ENCODE measurements at regions not wholly inside any gene's neighbourhood (a gene's known extent, or its start where the extent isn't known, plus 50 kb on each side); places are given as distances from the start of the nearest gene placed in this dataset.

DNA sequence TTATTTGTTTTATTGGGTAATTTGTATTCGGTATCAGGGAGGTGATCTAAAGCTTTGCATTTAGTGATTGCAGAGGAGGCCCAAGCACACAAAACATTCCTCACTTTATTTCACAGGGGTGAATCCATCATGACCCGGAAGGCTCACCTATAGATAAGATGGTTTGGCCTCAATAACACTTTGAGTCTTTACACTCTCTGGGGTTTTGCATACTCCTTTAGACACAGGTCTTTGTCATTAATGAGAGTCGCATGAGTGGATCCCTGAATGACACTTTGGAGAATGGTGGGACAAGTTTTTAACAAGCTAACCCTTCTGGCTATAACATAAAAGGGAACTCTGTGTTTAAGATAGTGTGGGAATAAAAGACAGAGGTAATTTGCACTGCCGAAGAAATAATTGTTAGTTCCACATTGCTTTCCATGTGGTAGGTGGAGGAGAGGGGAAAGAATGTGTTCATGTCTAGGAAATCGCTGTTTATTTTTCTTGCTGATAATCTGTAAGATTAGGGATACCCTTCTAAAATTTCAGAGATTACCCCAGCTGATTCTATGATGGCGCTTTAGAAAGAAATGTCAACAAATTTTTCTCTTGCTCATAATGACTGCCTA is 455.8 kb downstream of the TFEC start:
- no peak overlapping the region for H3K4me3 ChIP-seq (ENCODE audit: low read depth, low read length)
- no peak for DNase-seq

DNA sequence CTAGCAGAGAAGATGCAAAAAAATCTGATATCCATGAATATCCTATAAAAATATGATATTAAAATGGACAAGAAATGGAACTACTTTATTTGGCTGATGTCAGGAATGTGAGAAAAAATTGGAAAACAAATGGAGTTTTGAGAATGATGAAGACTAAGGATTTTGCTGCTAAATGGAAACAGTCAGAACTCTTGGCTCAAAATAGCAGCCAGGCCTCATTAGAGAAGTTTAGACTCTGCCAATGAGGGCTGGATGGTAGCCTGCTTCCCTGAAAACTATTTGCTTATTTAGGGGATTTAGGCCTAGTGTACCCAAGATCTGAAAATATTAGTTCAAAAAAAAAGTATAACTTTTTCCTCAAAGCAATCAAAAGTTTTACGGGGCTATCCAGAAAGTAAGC is 458.5 kb downstream of the TFEC start:
- Histone ChIP-seq H3K27ac (ENCODE audit: low read depth, low read length) (no peak overlapping the region), H4K91ac (ENCODE audit: low read depth, low read length) (no peak overlapping the region), H2BK120ac (ENCODE audit: insufficient read depth, low read length, poor library complexity) (no peak overlapping the region), H3K79me1 (ENCODE audit: low read length) (no peaks in the 10 kb centered on the region), H3K4me1 (ENCODE audit: control insufficient read depth in 1 of 2, insufficient read depth in 2 of 2, low read length in 2 of 2) (no peaks in the 10 kb centered on the region), H3K9ac (ENCODE audit: low read length) (no peak overlapping the region), H3K9me3 (ENCODE audit: insufficient read depth, low read depth, low read length) (no peaks in the 10 kb centered on the region), H3K18ac (ENCODE audit: low read length) (no peak overlapping the region), H3K4me3 (ENCODE audit: low read depth, low read length) (no peak overlapping the region), H2BK5ac (ENCODE audit: low read depth, low read length, poor library complexity) (no peak overlapping the region), H3K14ac (ENCODE audit: low read length) (no peak overlapping the region), H3K27me3 (ENCODE audit: insufficient read depth, low read length) (no peaks in the 10 kb centered on the region), H4K8ac (ENCODE audit: low read depth, low read length) (no peak overlapping the region), H3K4ac (ENCODE audit: low read depth, low read length) (no peak overlapping the region), H3K4me2 (ENCODE audit: low read length) (no peak overlapping the region), H3K36me3 (ENCODE audit: control insufficient read depth in 1 of 2, insufficient read depth in 2 of 2, low read length in 2 of 2) (no peaks in the 10 kb centered on the region), H2AFZ (ENCODE audit: insufficient read depth, low read length, poor library complexity) (no peak overlapping the region), H3K23ac (ENCODE audit: low read length) (no peak overlapping the region), H3K79me2 (ENCODE audit: control insufficient read depth, insufficient read depth, low read length, poor library complexity) (no peaks in the 10 kb centered on the region), H4K12ac (ENCODE audit: low read depth, low read length) (no peak overlapping the region), H2AK5ac (ENCODE audit: low read length) (no peak overlapping the region), H2BK12ac (ENCODE audit: low read length) (no peak overlapping the region)
- DNase-seq = no peak
- WGBS (ENCODE audit: extremely low coverage, insufficient coverage, insufficient read length) = no CpG with 5 or more reads among the region's 1 CpG

More for the DNA sequence above, 455.8 kb downstream of the TFEC start:
- Histone ChIP-seq H3K9ac (ENCODE audit: low read length) (no peak overlapping the region), H3K4me2 (ENCODE audit: low read length) (no peak overlapping the region), H2BK120ac (ENCODE audit: insufficient read depth, low read length, poor library complexity) (no peak overlapping the region), H4K12ac (ENCODE audit: low read depth, low read length) (no peak overlapping the region), H2BK5ac (ENCODE audit: low read depth, low read length, poor library complexity) (no peak overlapping the region), H3K27ac (ENCODE audit: low read depth, low read length) (no peak overlapping the region), H4K8ac (ENCODE audit: low read depth, low read length) (no peak overlapping the region), H3K4ac (ENCODE audit: low read depth, low read length) (no peak overlapping the region), H3K23ac (ENCODE audit: low read length) (no peak overlapping the region), H3K27me3 (ENCODE audit: insufficient read depth, low read length) (no peaks in the 10 kb centered on the region), H3K4me1 (ENCODE audit: control insufficient read depth in 1 of 2, insufficient read depth in 2 of 2, low read length in 2 of 2) (no peaks in the 10 kb centered on the region), H3K9me3 (ENCODE audit: insufficient read depth, low read depth, low read length) (no peaks in the 10 kb centered on the region), H3K79me2 (ENCODE audit: control insufficient read depth, insufficient read depth, low read length, poor library complexity) (no peaks in the 10 kb centered on the region), H4K91ac (ENCODE audit: low read depth, low read length) (no peak overlapping the region), H3K79me1 (ENCODE audit: low read length) (no peaks in the 10 kb centered on the region), H3K14ac (ENCODE audit: low read length) (no peak overlapping the region), H2BK12ac (ENCODE audit: low read length) (no peak overlapping the region), H3K36me3 (ENCODE audit: control insufficient read depth in 1 of 2, insufficient read depth in 2 of 2, low read length in 2 of 2) (no peaks in the 10 kb centered on the region), H2AK5ac (ENCODE audit: low read length) (no peak overlapping the region), H3K18ac (ENCODE audit: low read length) (no peak overlapping the region), H2AFZ (ENCODE audit: insufficient read depth, low read length, poor library complexity) (no peak overlapping the region)
- WGBS (ENCODE audit: extremely low coverage, insufficient coverage, insufficient read length) = no CpG with 5 or more reads among the region's 6 CpGs

DNA sequence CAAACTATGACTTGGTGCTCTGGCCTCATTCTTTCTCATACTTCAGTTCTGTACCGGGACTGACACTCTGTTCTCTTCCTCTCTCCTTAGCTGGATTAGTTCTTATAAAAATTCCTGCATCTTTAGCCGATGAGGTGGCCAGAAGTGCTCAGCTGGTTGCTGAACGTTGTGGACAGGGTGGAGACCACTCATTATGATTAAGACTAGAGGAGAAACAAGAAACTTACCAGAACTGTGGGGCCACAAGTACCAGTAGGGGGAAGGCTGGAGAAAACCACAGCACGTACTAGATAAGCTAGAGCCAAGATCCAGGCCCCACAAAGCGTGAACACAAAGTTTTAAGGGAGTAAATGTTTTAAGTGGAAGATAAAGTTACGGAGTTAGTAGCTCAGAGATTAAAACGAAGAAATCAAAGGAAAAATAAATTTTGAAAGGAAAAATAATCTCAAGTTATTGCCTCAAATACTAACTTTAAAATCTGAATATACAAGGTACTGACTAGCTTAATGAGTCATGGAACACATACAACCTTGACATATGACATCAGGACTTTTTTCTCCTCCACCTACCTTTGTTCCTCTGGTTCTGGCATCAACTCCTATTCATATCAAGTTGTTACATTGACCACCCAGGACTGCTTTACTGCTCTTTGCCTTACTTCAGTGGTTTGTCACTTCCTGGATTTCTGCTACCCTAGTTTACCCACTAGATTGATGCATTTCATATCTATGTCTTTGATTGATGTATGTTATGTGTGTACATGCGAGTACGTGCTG is 469.0 kb downstream of the TFEC start:
- H2BK5ac ChIP-seq (ENCODE audit: low read depth, low read length, poor library complexity) = no peak overlapping the region
- WGBS (ENCODE audit: extremely low coverage, insufficient coverage, insufficient read length) = 100% methylated on average over 2 of the region's 9 CpGs

DNA sequence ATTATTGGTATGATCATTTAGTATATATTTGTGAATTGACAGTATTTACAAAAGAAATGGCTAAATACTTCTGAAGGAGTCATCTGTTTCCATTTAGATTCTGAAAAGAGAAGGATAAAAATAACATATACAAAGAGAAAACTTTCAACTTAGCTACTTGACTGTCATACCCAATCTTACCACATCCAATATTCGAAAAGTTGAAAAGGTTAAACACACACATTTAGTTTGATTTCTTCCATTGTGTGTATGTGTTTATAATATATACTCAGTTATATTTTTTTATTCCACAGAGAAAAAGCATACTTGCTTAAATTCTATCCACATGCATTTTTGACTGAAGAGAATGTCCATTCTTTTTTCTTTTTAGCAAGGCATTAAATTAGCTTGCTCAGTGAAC is 470.7 kb downstream of the TFEC start:
- H3K79me2 ChIP-seq (ENCODE audit: control insufficient read depth, insufficient read depth, low read length, poor library complexity) = no peaks in the 10 kb centered on the region
- H3K36me3 ChIP-seq (ENCODE audit: control insufficient read depth in 1 of 2, insufficient read depth in 2 of 2, low read length in 2 of 2) = no peaks in the 10 kb centered on the region
- WGBS (ENCODE audit: extremely low coverage, insufficient coverage, insufficient read length) = no CpG with 5 or more reads among the region's 1 CpG

More for the DNA sequence above, 469.0 kb downstream of the TFEC start:
- Histone ChIP-seq H3K4ac (ENCODE audit: low read depth, low read length) (no peak overlapping the region), H3K4me1 (ENCODE audit: control insufficient read depth in 1 of 2, insufficient read depth in 2 of 2, low read length in 2 of 2) (no peaks in the 10 kb centered on the region), H4K8ac (ENCODE audit: low read depth, low read length) (no peak overlapping the region), H3K79me1 (ENCODE audit: low read length) (no peaks in the 10 kb centered on the region), H3K23ac (ENCODE audit: low read length) (no peak overlapping the region), H4K12ac (ENCODE audit: low read depth, low read length) (no peak overlapping the region), H3K4me3 (ENCODE audit: low read depth, low read length) (no peak overlapping the region), H3K9me3 (ENCODE audit: insufficient read depth, low read depth, low read length) (no peaks in the 10 kb centered on the region), H3K9ac (ENCODE audit: low read length) (no peak overlapping the region), H3K14ac (ENCODE audit: low read length) (no peak overlapping the region), H2AK5ac (ENCODE audit: low read length) (no peak overlapping the region), H2BK120ac (ENCODE audit: insufficient read depth, low read length, poor library complexity) (no peak overlapping the region), H3K79me2 (ENCODE audit: control insufficient read depth, insufficient read depth, low read length, poor library complexity) (no peaks in the 10 kb centered on the region), H3K27ac (ENCODE audit: low read depth, low read length) (no peak overlapping the region), H3K27me3 (ENCODE audit: insufficient read depth, low read length) (no peaks in the 10 kb centered on the region), H3K36me3 (ENCODE audit: control insufficient read depth in 1 of 2, insufficient read depth in 2 of 2, low read length in 2 of 2) (no peaks in the 10 kb centered on the region), H3K18ac (ENCODE audit: low read length) (no peak overlapping the region), H2AFZ (ENCODE audit: insufficient read depth, low read length, poor library complexity) (no peak overlapping the region), H4K91ac (ENCODE audit: low read depth, low read length) (no peak overlapping the region), H2BK12ac (ENCODE audit: low read length) (no peak overlapping the region), H3K4me2 (ENCODE audit: low read length) (no peak overlapping the region)
- no peak for DNase-seq

More for the DNA sequence above, 470.7 kb downstream of the TFEC start:
- Histone ChIP-seq H3K14ac (ENCODE audit: low read length) (no peak overlapping the region), H3K4ac (ENCODE audit: low read depth, low read length) (no peak overlapping the region), H3K4me3 (ENCODE audit: low read depth, low read length) (no peak overlapping the region), H3K27me3 (ENCODE audit: insufficient read depth, low read length) (no peaks in the 10 kb centered on the region), H3K9ac (ENCODE audit: low read length) (no peak overlapping the region), H3K27ac (ENCODE audit: low read depth, low read length) (no peak overlapping the region), H3K4me2 (ENCODE audit: low read length) (no peak overlapping the region), H2BK5ac (ENCODE audit: low read depth, low read length, poor library complexity) (no peak overlapping the region), H2BK12ac (ENCODE audit: low read length) (no peak overlapping the region), H3K9me3 (ENCODE audit: insufficient read depth, low read depth, low read length) (no peaks in the 10 kb centered on the region), H3K79me1 (ENCODE audit: low read length) (no peaks in the 10 kb centered on the region), H4K8ac (ENCODE audit: low read depth, low read length) (no peak overlapping the region), H3K23ac (ENCODE audit: low read length) (no peak overlapping the region), H4K91ac (ENCODE audit: low read depth, low read length) (no peak overlapping the region), H2AFZ (ENCODE audit: insufficient read depth, low read length, poor library complexity) (no peak overlapping the region), H2AK5ac (ENCODE audit: low read length) (no peak overlapping the region), H4K12ac (ENCODE audit: low read depth, low read length) (no peak overlapping the region), H3K18ac (ENCODE audit: low read length) (no peak overlapping the region), H2BK120ac (ENCODE audit: insufficient read depth, low read length, poor library complexity) (no peak overlapping the region), H3K4me1 (ENCODE audit: control insufficient read depth in 1 of 2, insufficient read depth in 2 of 2, low read length in 2 of 2) (no peaks in the 10 kb centered on the region)
- no peak for DNase-seq

Measured in trophoblast cell (in vitro differentiated cells and primary cell).